ENCODE measurements at regions not wholly inside any gene's neighbourhood (a gene's known extent, or its start where the extent isn't known, plus 50 kb on each side); places are given as distances from the start of the nearest gene placed in this dataset.

GRCh38 chr1:5506634-5507033 is 485.6 kb downstream of the NPHP4 start:
- DNase-seq (ENCODE audit: extremely low read depth, low read depth): no peak

- DNase-seq (ENCODE audit: extremely low read depth, low read depth): no peak
These were observed 486.3 kb downstream of the NPHP4 start for GRCh38 chr1:5505944-5506343.

GRCh38 chr1:5504364-5504740 is 487.9 kb downstream of the NPHP4 start:
- no peak for DNase-seq (ENCODE audit: extremely low read depth, low read depth)

- no peak for DNase-seq (ENCODE audit: extremely low read depth, low read depth)
These were observed 488.5 kb downstream of the NPHP4 start for GRCh38 chr1:5503556-5504363.

GRCh38 chr1:5502311-5503194 is 489.7 kb downstream of the NPHP4 start:
- no peak for DNase-seq (ENCODE audit: extremely low read depth, low read depth)

GRCh38 chr1:5501206-5501930 is 490.9 kb downstream of the NPHP4 start:
- no peak for DNase-seq (ENCODE audit: extremely low read depth, low read depth)

- DNase-seq (ENCODE audit: extremely low read depth, low read depth): no peak
These were observed 491.7 kb downstream of the NPHP4 start for GRCh38 chr1:5500541-5500940.

- DNase-seq (ENCODE audit: extremely low read depth, low read depth): no peak
These were observed 494.7 kb downstream of the NPHP4 start for GRCh38 chr1:5497503-5497902.

GRCh38 chr1:5495596-5496410 is 496.4 kb downstream of the NPHP4 start:
- DNase-seq (ENCODE audit: extremely low read depth, low read depth): no peak

- no peak for DNase-seq (ENCODE audit: extremely low read depth, low read depth)
These were observed 497.7 kb downstream of the NPHP4 start for GRCh38 chr1:5494518-5494917.

- DNase-seq (ENCODE audit: extremely low read depth, low read depth): no peak
These were observed 498.3 kb downstream of the NPHP4 start for GRCh38 chr1:5493851-5494311.

- DNase-seq (ENCODE audit: extremely low read depth, low read depth): no peak
These were observed 498.9 kb downstream of the NPHP4 start for GRCh38 chr1:5493275-5493674.

GRCh38 chr1:5492846-5493245 is 499.4 kb downstream of the NPHP4 start:
- no peak for DNase-seq (ENCODE audit: extremely low read depth, low read depth)

GRCh38 chr1:5491207-5491904 is 500.9 kb downstream of the NPHP4 start:
- no peak for DNase-seq (ENCODE audit: extremely low read depth, low read depth)

GRCh38 chr1:5490635-5491034 is 501.6 kb downstream of the NPHP4 start:
- DNase-seq (ENCODE audit: extremely low read depth, low read depth): no peak

- no peak for DNase-seq (ENCODE audit: extremely low read depth, low read depth)
These were observed 503.8 kb downstream of the NPHP4 start for GRCh38 chr1:5488448-5488847.

GRCh38 chr1:5485968-5486696 is 506.1 kb downstream of the NPHP4 start:
- no peak for DNase-seq (ENCODE audit: extremely low read depth, low read depth)

- no peak for DNase-seq (ENCODE audit: extremely low read depth, low read depth)
These were observed 506.8 kb downstream of the NPHP4 start for GRCh38 chr1:5485436-5485835.
